GM23338 (cell line): ENCODE measurements at regions not wholly inside any gene's neighbourhood (a gene's known extent, or its start where the extent isn't known, plus 50 kb on each side); places are given as distances from the start of the nearest gene placed in this dataset.

Experiments
- ATAC-seq: fragments of 200-7000 bp; cut with Tn5 transposase; 3 replicates; pipeline ENCODE4 v1.9.1; 2020
- DNase-seq: peaks from one replicate; pipeline ENCODE4 v3.0.0-alpha.2; 2015; ENCODE audit warnings: low spot score
- H2AFZ ChIP-seq: fragments of 200-600 bp; sonication (generic); 2 replicates; pipeline ENCODE4 v1.8.0; 2016; ENCODE audit warnings: antibody characterized with exemption, mild to moderate bottlenecking, moderate library complexity
- H3F3A ChIP-seq: fragments of 200-600 bp; sonication (generic); replicated peaks from 2 replicates; pipeline ENCODE4 v1.8.0; 2017; ENCODE audit warnings: antibody characterized with exemption, mixed run types, low read depth
- H3K27ac ChIP-seq: fragments of 200-600 bp; sonication (generic); 2 replicates; pipeline ENCODE4 v1.6.1; 2016; ENCODE audit warnings: low read depth
- H3K27me3 ChIP-seq: fragments of 200-600 bp; sonication (generic); 2 replicates; pipeline ENCODE4 v1.8.0; 2016; ENCODE audit warnings: mild to moderate bottlenecking, mixed run types, moderate library complexity; ENCODE audit not compliant: insufficient read depth
- H3K36me3 ChIP-seq: fragments of 200-600 bp; sonication (generic); 2 replicates; pipeline ENCODE4 v1.8.0; 2016; ENCODE audit warnings: mild to moderate bottlenecking; ENCODE audit not compliant: insufficient read depth
- H3K4me1 ChIP-seq: fragments of 200-600 bp; sonication (generic); 2 replicates; pipeline ENCODE4 v1.8.0; 2016; ENCODE audit warnings: mild to moderate bottlenecking, moderate library complexity; ENCODE audit not compliant: insufficient read depth
- H3K4me2 ChIP-seq: fragments of 200-600 bp; sonication (generic); 2 replicates; pipeline ENCODE4 v1.7.1; 2017; ENCODE audit warnings: mixed run types
- H3K4me3 ChIP-seq: fragments of 200-600 bp; sonication (generic); 2 replicates; pipeline ENCODE4 v1.6.1; 2016; ENCODE audit warnings: mixed run types
- H3K79me2 ChIP-seq: fragments of 200-600 bp; sonication (generic); replicated peaks from 2 replicates; pipeline ENCODE4 v1.8.0; 2017; ENCODE audit warnings: mild to moderate bottlenecking; ENCODE audit not compliant: insufficient read depth
- H3K9me2 ChIP-seq: fragments of 200-600 bp; sonication (generic); 2 replicates; pipeline ENCODE4 v1.8.0; 2017; ENCODE audit not compliant: insufficient read depth
- H4K20me1 ChIP-seq: fragments of 200-600 bp; sonication (generic); replicated peaks from 2 replicates; pipeline ENCODE4 v1.8.0; 2017; ENCODE audit warnings: mild to moderate bottlenecking; ENCODE audit not compliant: insufficient read depth
- H3K27ac Mint-ChIP-seq: 2 replicates; pipeline ENCODE4 v1.8.0; 2020; ENCODE audit warnings: inconsistent platforms, mild to moderate bottlenecking, moderate library complexity, mixed read lengths
- H3K27me3 Mint-ChIP-seq: 3 replicates; pipeline ENCODE4 v1.8.0; 2022; ENCODE audit warnings: low read depth, mild to moderate bottlenecking, moderate library complexity, mixed read lengths, inconsistent platforms; ENCODE audit not compliant: insufficient read depth, poor library complexity
- H3K36me3 Mint-ChIP-seq: 3 replicates; pipeline ENCODE4 v1.8.0; 2021; ENCODE audit warnings: low read depth, mild to moderate bottlenecking, inconsistent platforms, moderate library complexity, mixed read lengths
- H3K4me1 Mint-ChIP-seq: 3 replicates; pipeline ENCODE4 v1.8.0; 2020; ENCODE audit warnings: mild to moderate bottlenecking, inconsistent platforms, mixed read lengths
- H3K4me3 Mint-ChIP-seq: 3 replicates; pipeline ENCODE4 v1.8.0; 2021; ENCODE audit warnings: moderate library complexity, mild to moderate bottlenecking, inconsistent platforms, mixed read lengths
- H3K9me3 Mint-ChIP-seq: 3 replicates; pipeline ENCODE4 v1.8.0; 2020; ENCODE audit warnings: moderate library complexity, mild to moderate bottlenecking, inconsistent platforms, mixed read lengths
- EZH2phosphoT487 ChIP-seq: fragments of 200-600 bp; sonication (generic); IDR thresholded peaks from one replicate; pipeline ENCODE4 v1.8.1; 2018; ENCODE audit warnings: antibody characterized with exemption; ENCODE audit not compliant: unreplicated experiment
- STAT1 ChIP-seq: IDR thresholded peaks from one replicate; pipeline ENCODE4 v1.6.1; 2016; ENCODE audit warnings: antibody characterized with exemption; ENCODE audit not compliant: unreplicated experiment
- ZNF462 ChIP-seq: fragments of 250-450 bp; sonication (Bioruptor Pico); IDR thresholded peaks from 2 replicates; pipeline ENCODE4 v1.5.0; 2020; ENCODE audit warnings: mild to moderate bottlenecking, moderate library complexity
- TF ChIP-seq, protein P1 (sequence below): IDR thresholded peaks from one replicate; pipeline ENCODE4 v1.6.1; 2018; ENCODE audit warnings: antibody characterized with exemption; ENCODE audit not compliant: unreplicated experiment

GRCh38 chr15:54840621-54841398 lies 355.9 kb downstream of the RSL24D1 start:
- Mint-ChIP-seq H3K27me3 (no peaks in the 10 kb centered on the region), H3K9me3 (peaks cover 52% of the 10 kb centered on the region), H3K4me3 (no peak overlapping the region), H3K36me3 (no peaks in the 10 kb centered on the region), H3K4me1 (peaks cover 13% of the 10 kb centered on the region; the same call in 2 of the 3 replicates), H3K27ac (no peak overlapping the region)
- DNase-seq, result peak; percentile 24
- H3K27me3 ChIP-seq, result no peaks in the 10 kb centered on the region
- no peak overlapping the region for H3K4me2 ChIP-seq
- H3F3A ChIP-seq, result no peaks in the 10 kb centered on the region
- H3K4me3 ChIP-seq, result no peak overlapping the region
- no peak overlapping the region for H3K27ac ChIP-seq
- H3K36me3 ChIP-seq, result 0 out of 2 replicates have a peak, but pooled peaks cover 16% of the 10 kb centered on the region
- H2AFZ ChIP-seq, result no peak overlapping the region
- H3K9me2 ChIP-seq, result no peaks in the 10 kb centered on the region
- peak; percentile 72; the same call in 1 of the 2 replicates for TF ChIP-seq ZNF462
- TF ChIP-seq, protein P1, sequence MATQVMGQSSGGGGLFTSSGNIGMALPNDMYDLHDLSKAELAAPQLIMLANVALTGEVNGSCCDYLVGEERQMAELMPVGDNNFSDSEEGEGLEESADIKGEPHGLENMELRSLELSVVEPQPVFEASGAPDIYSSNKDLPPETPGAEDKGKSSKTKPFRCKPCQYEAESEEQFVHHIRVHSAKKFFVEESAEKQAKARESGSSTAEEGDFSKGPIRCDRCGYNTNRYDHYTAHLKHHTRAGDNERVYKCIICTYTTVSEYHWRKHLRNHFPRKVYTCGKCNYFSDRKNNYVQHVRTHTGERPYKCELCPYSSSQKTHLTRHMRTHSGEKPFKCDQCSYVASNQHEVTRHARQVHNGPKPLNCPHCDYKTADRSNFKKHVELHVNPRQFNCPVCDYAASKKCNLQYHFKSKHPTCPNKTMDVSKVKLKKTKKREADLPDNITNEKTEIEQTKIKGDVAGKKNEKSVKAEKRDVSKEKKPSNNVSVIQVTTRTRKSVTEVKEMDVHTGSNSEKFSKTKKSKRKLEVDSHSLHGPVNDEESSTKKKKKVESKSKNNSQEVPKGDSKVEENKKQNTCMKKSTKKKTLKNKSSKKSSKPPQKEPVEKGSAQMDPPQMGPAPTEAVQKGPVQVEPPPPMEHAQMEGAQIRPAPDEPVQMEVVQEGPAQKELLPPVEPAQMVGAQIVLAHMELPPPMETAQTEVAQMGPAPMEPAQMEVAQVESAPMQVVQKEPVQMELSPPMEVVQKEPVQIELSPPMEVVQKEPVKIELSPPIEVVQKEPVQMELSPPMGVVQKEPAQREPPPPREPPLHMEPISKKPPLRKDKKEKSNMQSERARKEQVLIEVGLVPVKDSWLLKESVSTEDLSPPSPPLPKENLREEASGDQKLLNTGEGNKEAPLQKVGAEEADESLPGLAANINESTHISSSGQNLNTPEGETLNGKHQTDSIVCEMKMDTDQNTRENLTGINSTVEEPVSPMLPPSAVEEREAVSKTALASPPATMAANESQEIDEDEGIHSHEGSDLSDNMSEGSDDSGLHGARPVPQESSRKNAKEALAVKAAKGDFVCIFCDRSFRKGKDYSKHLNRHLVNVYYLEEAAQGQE, result peak; percentile 47
- TF ChIP-seq EZH2phosphoT487, result no peak
- no peak for TF ChIP-seq STAT1
- no peaks in the 10 kb centered on the region for H3K4me1 ChIP-seq
- no peaks in the 10 kb centered on the region for H4K20me1 ChIP-seq
- peak; percentile 98 for ATAC-seq
- H3K79me2 ChIP-seq, result no peaks in the 10 kb centered on the region
